ENCODE measurements at regions not wholly inside any gene's neighbourhood (a gene's known extent, or its start where the extent isn't known, plus 50 kb on each side); places are given as distances from the start of the nearest gene placed in this dataset.

GRCh38 chr11:30707110-30707509 is 121.0 kb upstream of the MPPED2 start:
- no peak for TF ChIP-seq POLR2A (IDR thresholded peaks at IDR 0.05)
- Histone ChIP-seq H3K36me3 (no peaks in the 10 kb centered on the region), H3K4me1 (no peaks in the 10 kb centered on the region), H3K27me3 (no peaks in the 10 kb centered on the region), H3K27ac (no peak overlapping the region), H3K9me3 (no peaks in the 10 kb centered on the region), H3K4me3 (no peak overlapping the region)
- intact Hi-C loops (cut with DNase I), result no loop called here
- DNase-seq, result no peak

GRCh38 chr11:30705913-30706675 is 119.9 kb upstream of the MPPED2 start:
- no peak overlapping the region for H3K27ac ChIP-seq
- TF ChIP-seq POLR2AphosphoS5 (IDR thresholded peaks at IDR 0.05) (no peak), EP300 (IDR thresholded peaks at IDR 0.05) (no peak), POLR2A (IDR thresholded peaks at IDR 0.05) (no peak), CTCF (IDR thresholded peaks at IDR 0.05) (no peak)
- no peaks in the 10 kb centered on the region for H3K9me3 ChIP-seq
- H3K4me3 ChIP-seq, result no peak overlapping the region
- DNase-seq, result no peak
- no peaks in the 10 kb centered on the region for H3K4me1 ChIP-seq
- H3K36me3 ChIP-seq, result no peaks in the 10 kb centered on the region
- WGBS, 2 donors, result 26 to 61% methylated on average over 2 of the region's 2 CpGs
- intact Hi-C loops (cut with DNase I), result no loop called here
- no peaks in the 10 kb centered on the region for H3K27me3 ChIP-seq

GRCh38 chr11:30698425-30698824 is 112.3 kb upstream of the MPPED2 start:
- no peak for TF ChIP-seq EP300 (IDR thresholded peaks at IDR 0.05)
- no peak for TF ChIP-seq CTCF (IDR thresholded peaks at IDR 0.05)
- TF ChIP-seq POLR2AphosphoS5 (IDR thresholded peaks at IDR 0.05), result no peak
- TF ChIP-seq POLR2A (IDR thresholded peaks at IDR 0.05), result no peak
- WGBS, 2 donors, result 90 to 92% methylated on average over 2 of the region's 2 CpGs
- intact Hi-C loops (cut with DNase I), result no loop called here
- no peaks in the 10 kb centered on the region for H3K9me3 ChIP-seq
- H3K27me3 ChIP-seq, result no peaks in the 10 kb centered on the region
- DNase-seq, result no peak
- H3K4me3 ChIP-seq, result no peak overlapping the region
- peaks cover 0 to 12% (median 0%) of the 10 kb centered on the region in 4 donors for H3K4me1 ChIP-seq
- H3K27ac ChIP-seq, result no peak overlapping the region
- H3K36me3 ChIP-seq, result no peaks in the 10 kb centered on the region

- no peak for DNase-seq
- no peaks in the 10 kb centered on the region for H3K36me3 ChIP-seq
- peaks cover 0 to 12% (median 0%) of the 10 kb centered on the region in 4 donors for H3K4me1 ChIP-seq
- no peaks in the 10 kb centered on the region for H3K27me3 ChIP-seq
- H3K9me3 ChIP-seq, result no peaks in the 10 kb centered on the region
- H3K27ac ChIP-seq, result no peak overlapping the region
- no peak for TF ChIP-seq POLR2A (IDR thresholded peaks at IDR 0.05)
- no peak for TF ChIP-seq POLR2AphosphoS5 (IDR thresholded peaks at IDR 0.05)
- no peak for TF ChIP-seq EP300 (IDR thresholded peaks at IDR 0.05)
- no peak for TF ChIP-seq CTCF (IDR thresholded peaks at IDR 0.05)
- no peak overlapping the region for H3K4me3 ChIP-seq
- intact Hi-C loops (cut with DNase I), result no loop called here
- WGBS, 2 donors, result 68 to 75% methylated on average over 4 of the region's 4 CpGs
These were observed 110.9 kb upstream of the MPPED2 start for GRCh38 chr11:30697032-30697431.

- no peak for DNase-seq
- intact Hi-C loops (cut with DNase I), result no loop called here
These were observed 98.6 kb upstream of the MPPED2 start for GRCh38 chr11:30684772-30685171.

More at GRCh38 chr11:30684772-30685171, 98.6 kb upstream of the MPPED2 start:
- no peaks in the 10 kb centered on the region for H3K9me3 ChIP-seq
- no peak overlapping the region for H3K4me3 ChIP-seq
- no peaks in the 10 kb centered on the region for H3K36me3 ChIP-seq
- TF ChIP-seq POLR2A (IDR thresholded peaks at IDR 0.05) (no peak), EP300 (IDR thresholded peaks at IDR 0.05) (no peak), CTCF (IDR thresholded peaks at IDR 0.05) (no peak), POLR2AphosphoS5 (IDR thresholded peaks at IDR 0.05) (no peak)
- no peaks in the 10 kb centered on the region for H3K27me3 ChIP-seq
- 72 to 74% methylated on average over 2 of the region's 2 CpGs for WGBS, 2 donors
- no peaks in the 10 kb centered on the region for H3K4me1 ChIP-seq
- H3K27ac ChIP-seq, result no peak overlapping the region
